ENCODE measurements at regions not wholly inside any gene's neighbourhood (a gene's known extent, or its start where the extent isn't known, plus 50 kb on each side); places are given as distances from the start of the nearest gene placed in this dataset.

- H3K9ac ChIP-seq (ENCODE audit: insufficient read depth, low read depth, low read length): no peak overlapping the region
- no peaks in the 10 kb centered on the region for H3K4me1 ChIP-seq (ENCODE audit: insufficient read depth, low read length)
- H3K79me2 ChIP-seq (ENCODE audit: insufficient read depth, low read length): no peaks in the 10 kb centered on the region
- H3K9me3 ChIP-seq (ENCODE audit: low read length): no peaks in the 10 kb centered on the region
- no peak overlapping the region for H2AFZ ChIP-seq (ENCODE audit: low read length)
- no TSS peak for BruUV-seq (replicated peaks)
- FAIRE-seq (no peak), ATAC-seq (no peak), DNase-seq (ENCODE audit: low spot score) (no peak)
- H3K27me3 ChIP-seq (ENCODE audit: control insufficient read depth in 1 of 2, insufficient read depth in 2 of 2, low read length in 2 of 2): peaks cover 0 to 2% of the 10 kb centered on the region in 2 experiments; a peak in 1 of 5 replicates
- CTCF ChIA-PET (ENCODE audit: low intra/inter-chr PET ratio, low total read pairs): no interaction called here
- H3K4me3 ChIP-seq (replicated peaks in 1 of 3; ENCODE audit: insufficient read depth in 1 of 3, low read depth in 2 of 3, low read length in 3 of 3): no peak overlapping the region
- no peak overlapping the region for H3K27ac ChIP-seq (ENCODE audit: extremely low read length, insufficient read depth, low read length)
- intact Hi-C loops (cut with micrococcal nuclease; ENCODE audit: unreplicated experiment): no loop called here
- H3K4me2 ChIP-seq (ENCODE audit: low read depth, low read length): no peak overlapping the region
- 24% methylated on average over 4 of the region's 4 CpGs for WGBS (ENCODE audit: low lambda C conversion rate)
- no peaks in the 10 kb centered on the region for H3K36me3 ChIP-seq (replicated peaks in 1 of 2; ENCODE audit: control insufficient read depth in 1 of 2, insufficient read depth in 2 of 2, low read length in 2 of 2)
- TF ChIP-seq CBX5 (CRISPR knock-in tag; IDR thresholded peaks at IDR 0.05; ENCODE audit: borderline replicate concordance) (no peak), CAMTA2 (CRISPR knock-in tag; IDR thresholded peaks at IDR 0.05; ENCODE audit: borderline replicate concordance) (no peak), ATM (IDR thresholded peaks at IDR 0.05; ENCODE audit: borderline replicate concordance) (no peak), NFKBIZ (CRISPR knock-in tag; IDR thresholded peaks at IDR 0.05) (no peak), DNMT3B (CRISPR knock-in tag; conservative IDR thresholded peaks at IDR 0.05) (no peak)
- POLR2A ChIA-PET: no interaction called here
- in situ Hi-C loops (cut with HindIII; ENCODE audit: extremely low pct_ligation_motif_present, low pct_unique_long_range_greater_than_20kb): no loop called here
- H4K20me1 ChIP-seq (ENCODE audit: insufficient read depth, low read length): no peaks in the 10 kb centered on the region
Measured at GRCh38 chr1:214844319-214844718, 238.2 kb upstream of the KCNK2 start.

GRCh38 chr1:214846276-214846675, 236.3 kb upstream of the KCNK2 start:
- 6% methylated on average over 5 of the region's 5 CpGs for WGBS (ENCODE audit: low lambda C conversion rate)
- BruUV-seq (replicated peaks): no TSS peak
- Histone ChIP-seq H3K4me3 (replicated peaks in 1 of 3; ENCODE audit: insufficient read depth in 1 of 3, low read depth in 2 of 3, low read length in 3 of 3) (no peak overlapping the region), H3K9ac (ENCODE audit: insufficient read depth, low read depth, low read length) (no peak overlapping the region), H2AFZ (ENCODE audit: low read length) (no peak overlapping the region), H3K79me2 (ENCODE audit: insufficient read depth, low read length) (no peaks in the 10 kb centered on the region), H3K27me3 (ENCODE audit: control insufficient read depth in 1 of 2, insufficient read depth in 2 of 2, low read length in 2 of 2) (no peaks in the 10 kb centered on the region), H4K20me1 (ENCODE audit: insufficient read depth, low read length) (no peaks in the 10 kb centered on the region), H3K4me1 (ENCODE audit: insufficient read depth, low read length) (no peaks in the 10 kb centered on the region), H3K4me2 (ENCODE audit: low read depth, low read length) (no peak overlapping the region), H3K27ac (ENCODE audit: extremely low read length, insufficient read depth, low read length) (no peak overlapping the region), H3K36me3 (replicated peaks in 1 of 2; ENCODE audit: control insufficient read depth in 1 of 2, insufficient read depth in 2 of 2, low read length in 2 of 2) (no peaks in the 10 kb centered on the region), H3K9me3 (ENCODE audit: low read length) (no peaks in the 10 kb centered on the region)
- in situ Hi-C loops (cut with HindIII; ENCODE audit: extremely low pct_ligation_motif_present, low pct_unique_long_range_greater_than_20kb): no loop called here
- intact Hi-C loops (cut with micrococcal nuclease; ENCODE audit: unreplicated experiment): no loop called here
- CTCF ChIA-PET (ENCODE audit: low intra/inter-chr PET ratio, low total read pairs): no interaction called here
- ATAC-seq (no peak), DNase-seq (ENCODE audit: low spot score) (no peak), FAIRE-seq (no peak)
- POLR2A ChIA-PET: no interaction called here
- TF ChIP-seq PATZ1 (CRISPR knock-in tag; IDR thresholded peaks at IDR 0.05) (no peak), ZNF101 (CRISPR knock-in tag; IDR thresholded peaks at IDR 0.05; ENCODE audit: borderline replicate concordance, low read depth) (no peak), TGIF2 (CRISPR knock-in tag; IDR thresholded peaks at IDR 0.05) (no peak), POLR2A (IDR thresholded peaks at IDR 0.05; ENCODE audit: insufficient read depth in 1 of 2, low read depth in 2 of 2, low read length in 2 of 2) (no peak), HDAC2 (CRISPR knock-in tag; IDR thresholded peaks at IDR 0.05) (no peak), CREB1 (IDR thresholded peaks at IDR 0.05) (no peak), CREB1 (CRISPR knock-in tag; IDR thresholded peaks at IDR 0.05) (no peak), DBP (CRISPR knock-in tag; IDR thresholded peaks at IDR 0.05; ENCODE audit: not compliant biosample characterization) (no peak), SMARCE1 (IDR thresholded peaks at IDR 0.05; ENCODE audit: borderline replicate concordance) (no peak)

Data from HepG2 (cell line).